Mucosa of descending colon (tissue), 3 donors: ENCODE measurements at regions not wholly inside any gene's neighbourhood (a gene's known extent, or its start where the extent isn't known, plus 50 kb on each side); places are given as distances from the start of the nearest gene placed in this dataset.

Experiments
- ATAC-seq: fragments of 200-7000 bp; cut with Tn5 transposase; one replicate; pipeline ENCODE4 v1.9.1; 2020; ENCODE audit warnings: mild to moderate bottlenecking, moderate library complexity
- DNase-seq, 3 donors: peaks; one replicate each; pipeline ENCODE4 v3.0.0-alpha.2; 2020
- H3K36me3 ChIP-seq: fragments of 200-600 bp; one replicate; pipeline ENCODE4 v1.8.0; 2021; ENCODE audit warnings: low read depth, mild to moderate bottlenecking
- H3K4me1 ChIP-seq: fragments of 200-600 bp; one replicate; pipeline ENCODE4 v1.8.0; 2021; ENCODE audit warnings: low read depth, mild to moderate bottlenecking
- H3K4me3 ChIP-seq: fragments of 200-600 bp; one replicate; pipeline ENCODE4 v1.8.0; 2021; ENCODE audit warnings: mild to moderate bottlenecking
- H3K9me3 ChIP-seq: fragments of 200-600 bp; one replicate; pipeline ENCODE4 v1.8.0; 2021; ENCODE audit warnings: mild to moderate bottlenecking
- intact Hi-C, 2 donors: fragments of 100-400 bp; cut with DNase I in 1 of 2; cut with micrococcal nuclease in 1 of 2; formaldehyde crosslinking; loops; one replicate each; pipeline versions ENCODE4 v1.11.0 to v1.11.1; 2022; cut with DNase I, micrococcal nuclease
- TF ChIP-seq, protein P1 (sequence below): fragments of 200-600 bp; IDR thresholded peaks from one replicate; pipeline ENCODE4 v1.8.0; 2022; ENCODE audit warnings: antibody characterized with exemption, mild to moderate bottlenecking
- donor health status: DM: no; HTN: no; CAD: no; lungs with moderate emphysema.
- donor health status: DM: no; HTN: no; CAD: no.
- donor health status: DM: no; HTN: yes; CAD: no.

DNA sequence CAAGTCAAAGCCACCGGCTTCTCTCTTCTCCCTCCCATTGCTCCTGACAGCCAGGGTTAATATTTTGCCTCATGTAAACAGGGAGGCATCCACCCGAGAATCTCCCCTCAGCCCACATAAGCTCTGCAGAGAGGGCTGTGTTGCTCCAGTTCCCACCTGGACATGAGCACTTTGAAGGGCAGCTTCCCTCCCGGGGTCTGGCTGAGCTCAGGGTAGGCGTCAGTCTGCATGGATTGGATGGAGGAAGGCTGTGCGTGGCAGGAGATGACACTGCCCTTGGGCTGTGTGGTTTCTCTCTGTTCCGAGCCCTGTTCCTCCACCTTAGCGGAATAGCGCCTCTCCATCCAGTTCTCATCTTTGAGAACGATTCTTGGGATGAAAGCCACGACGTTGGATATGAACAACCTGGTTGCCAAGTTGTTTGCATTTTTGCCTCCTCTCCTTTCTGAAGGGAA, 53.7 kb upstream of the ETS2 start:
- ATAC-seq (no peak), DNase-seq (no peak)
- Histone ChIP-seq H3K4me1 (peaks cover 6% of the 10 kb centered on the region), H3K36me3 (no peaks in the 10 kb centered on the region), H3K9me3 (no peaks in the 10 kb centered on the region), H3K4me3 (no peak overlapping the region)
- TF ChIP-seq, protein P1, sequence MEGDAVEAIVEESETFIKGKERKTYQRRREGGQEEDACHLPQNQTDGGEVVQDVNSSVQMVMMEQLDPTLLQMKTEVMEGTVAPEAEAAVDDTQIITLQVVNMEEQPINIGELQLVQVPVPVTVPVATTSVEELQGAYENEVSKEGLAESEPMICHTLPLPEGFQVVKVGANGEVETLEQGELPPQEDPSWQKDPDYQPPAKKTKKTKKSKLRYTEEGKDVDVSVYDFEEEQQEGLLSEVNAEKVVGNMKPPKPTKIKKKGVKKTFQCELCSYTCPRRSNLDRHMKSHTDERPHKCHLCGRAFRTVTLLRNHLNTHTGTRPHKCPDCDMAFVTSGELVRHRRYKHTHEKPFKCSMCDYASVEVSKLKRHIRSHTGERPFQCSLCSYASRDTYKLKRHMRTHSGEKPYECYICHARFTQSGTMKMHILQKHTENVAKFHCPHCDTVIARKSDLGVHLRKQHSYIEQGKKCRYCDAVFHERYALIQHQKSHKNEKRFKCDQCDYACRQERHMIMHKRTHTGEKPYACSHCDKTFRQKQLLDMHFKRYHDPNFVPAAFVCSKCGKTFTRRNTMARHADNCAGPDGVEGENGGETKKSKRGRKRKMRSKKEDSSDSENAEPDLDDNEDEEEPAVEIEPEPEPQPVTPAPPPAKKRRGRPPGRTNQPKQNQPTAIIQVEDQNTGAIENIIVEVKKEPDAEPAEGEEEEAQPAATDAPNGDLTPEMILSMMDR = no peak
- intact Hi-C loops = loop anchor here in 1 of 2 donors (10.0 kb wide), 1 partner anchor 53 kb away; the partner anchor contains the start of gene ETS2

DNA sequence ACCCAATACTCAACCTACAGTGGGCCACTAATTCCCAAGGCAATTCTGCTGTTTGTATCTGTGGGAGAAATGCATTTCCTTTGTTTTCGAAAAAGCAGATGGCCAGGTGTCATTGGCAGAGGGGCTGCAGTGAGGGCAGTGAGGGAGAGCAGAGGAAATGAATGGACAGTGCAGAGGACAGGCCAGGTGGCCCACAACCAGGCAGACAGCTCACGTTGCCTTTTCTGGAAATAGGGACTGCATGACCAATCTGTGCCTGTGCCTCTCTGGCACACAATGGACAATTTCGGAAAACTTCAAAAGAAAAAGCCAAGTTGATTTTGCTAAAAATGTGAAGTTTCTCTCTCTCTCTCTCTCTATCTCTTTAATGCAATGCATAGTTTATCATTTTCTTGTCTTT, 52.6 kb upstream of the ETS2 start:
- TF ChIP-seq, protein P1 = no peak
- intact Hi-C loops = loop anchor here in 1 of 2 donors (10.0 kb wide), 1 partner anchor 52 kb away; the partner anchor contains the start of gene ETS2
- H3K9me3 ChIP-seq = no peaks in the 10 kb centered on the region
- no peaks in the 10 kb centered on the region for H3K4me1 ChIP-seq
- ATAC-seq (no peak), DNase-seq (no peak)
- no peak overlapping the region for H3K4me3 ChIP-seq
- no peaks in the 10 kb centered on the region for H3K36me3 ChIP-seq

DNA sequence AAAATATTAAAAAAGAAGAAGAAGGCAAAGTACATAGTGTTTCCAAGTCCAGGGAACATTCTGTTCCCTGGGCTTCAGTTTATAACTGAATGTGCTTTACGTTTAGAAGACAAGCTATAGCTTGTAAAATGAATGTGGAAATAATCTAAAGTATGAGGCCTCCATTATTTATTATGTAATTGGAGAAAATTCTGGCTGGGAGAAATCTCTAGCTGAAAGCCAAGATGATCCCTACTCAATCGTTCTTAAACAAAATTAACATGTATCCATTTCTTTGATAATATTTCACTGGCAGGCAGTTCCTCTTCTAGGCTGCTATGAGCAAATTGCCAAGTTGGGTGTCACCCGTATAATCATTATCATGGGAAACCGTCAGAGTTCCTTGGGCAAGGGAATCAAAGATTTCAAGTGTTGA, 52.2 kb upstream of the ETS2 start:
- ATAC-seq = peak; percentile 41
- intact Hi-C loops = loop anchor here in 1 of 2 donors (10.0 kb wide), 1 partner anchor 51 kb away; the partner anchor contains the start of gene ETS2
- no peaks in the 10 kb centered on the region for H3K36me3 ChIP-seq
- DNase-seq = no peak
- no peaks in the 10 kb centered on the region for H3K4me1 ChIP-seq
- no peak overlapping the region for H3K4me3 ChIP-seq
- no peaks in the 10 kb centered on the region for H3K9me3 ChIP-seq
- TF ChIP-seq, protein P1 = no peak
